Gastrocnemius medialis (tissue), 4 donors: ENCODE measurements at regions not wholly inside any gene's neighbourhood (a gene's known extent, or its start where the extent isn't known, plus 50 kb on each side); places are given as distances from the start of the nearest gene placed in this dataset.

Experiments
- ATAC-seq, 2 donors: fragments of 150-250 bp; one replicate each; pipeline ENCODE4 v1.9.1; 2016
- DNase-seq, 2 donors: peaks; one replicate each; pipeline ENCODE4 v3.0.0-alpha.2; 2019
- H3K27ac ChIP-seq, 4 donors: fragments of 200-600 bp; sonication (generic); 1 replicate in 1 of 4; 2 replicates in 3 of 4; pipeline ENCODE4 v1.5.1; 2016 to 2018; ENCODE audit warnings: mild to moderate bottlenecking in 2 of 4, moderate library complexity in 1 of 4
- H3K27me3 ChIP-seq, 3 donors: fragments of 200-600 bp; sonication (generic) in 2 of 3; 1 replicate in 1 of 3; 2 replicates in 2 of 3; pipeline versions ENCODE4 v1.5.1 to v1.6.0; 2016 to 2019; ENCODE audit warnings: mild to moderate bottlenecking in 1 of 3, moderate library complexity in 1 of 3
- H3K36me3 ChIP-seq, 2 donors: fragments of 200-600 bp; sonication (generic) in 1 of 2; one replicate each; pipeline ENCODE4 v1.5.1; 2017 to 2018
- H3K4me1 ChIP-seq, 2 donors: fragments of 200-600 bp; sonication (generic) in 1 of 2; one replicate each; pipeline ENCODE4 v1.5.1; 2016 to 2017; ENCODE audit warnings: mild to moderate bottlenecking in 2 of 2
- H3K4me3 ChIP-seq, 4 donors: fragments of 200-600 bp; sonication (generic) in 3 of 4; 1 replicate in 1 of 4; 2 replicates in 3 of 4; pipeline ENCODE4 v1.5.1; 2016 to 2019; ENCODE audit warnings: mild to moderate bottlenecking in 2 of 4
- H3K9me3 ChIP-seq, 3 donors: fragments of 200-600 bp; sonication (generic) in 2 of 3; 1 replicate in 1 of 3; 2 replicates in 2 of 3; pipeline ENCODE4 v1.5.1; 2016 to 2019
- CTCF ChIP-seq, 5 experiments: fragments of 450-650 bp in 3 of 5; fragments of 200-600 bp in 2 of 5; sonication (generic) in 2 of 5; IDR thresholded peaks in 4 of 5; conservative IDR thresholded peaks in 1 of 5; 1 replicate in 4 of 5; 2 replicates in 1 of 5; pipeline ENCODE4 v1.5.1; 2016 to 2019; ENCODE audit warnings: antibody characterized with exemption in 5 of 5, mild to moderate bottlenecking in 3 of 5, moderate library complexity in 3 of 5
- POLR2A ChIP-seq, 2 donors: fragments of 450-650 bp; IDR thresholded peaks; one replicate each; pipeline ENCODE4 v1.6.1; 2017; ENCODE audit warnings: antibody characterized with exemption in 2 of 2, mild to moderate bottlenecking in 2 of 2, moderate library complexity in 2 of 2
- in situ Hi-C, 4 donors: fragments of 200-750 bp; cut with MboI; loops; one replicate each; pipeline versions ENCODE4 v1.15.0 to v1.8.0; 2017; ENCODE audit warnings: low sequenced_read_pairs in 4 of 4
- intact Hi-C: fragments of 100-400 bp; cut with DNase I; formaldehyde crosslinking; loops from one replicate; pipeline ENCODE4 v1.15.1; 2023; ENCODE audit warnings: low total_unique reads

- intact Hi-C loops = no loop called here
- Histone ChIP-seq H3K36me3 (no peaks in the 10 kb centered on the region), H3K9me3 (no peaks in the 10 kb centered on the region), H3K27me3 (no peaks in the 10 kb centered on the region), H3K4me1 (no peaks in the 10 kb centered on the region), H3K27ac (no peak overlapping the region), H3K4me3 (no peak overlapping the region)
- DNase-seq (no peak), ATAC-seq (no peak)
- TF ChIP-seq CTCF (IDR thresholded peaks at IDR 0.05 in 4 of 5, conservative IDR thresholded peaks at IDR 0.05 in 1 of 5) = no peak
- TF ChIP-seq POLR2A (IDR thresholded peaks at IDR 0.05) = no peak
- in situ Hi-C loops = no loop called here
Observed at GRCh38 chr4:27115221-27115620, 254.6 kb downstream of the STIM2 start.

- Histone ChIP-seq H3K27me3 (no peaks in the 10 kb centered on the region), H3K36me3 (no peaks in the 10 kb centered on the region), H3K27ac (no peak overlapping the region), H3K4me1 (no peaks in the 10 kb centered on the region), H3K9me3 (no peaks in the 10 kb centered on the region), H3K4me3 (no peak overlapping the region)
- no peak for TF ChIP-seq CTCF (IDR thresholded peaks at IDR 0.05 in 4 of 5, conservative IDR thresholded peaks at IDR 0.05 in 1 of 5)
- no peak for TF ChIP-seq POLR2A (IDR thresholded peaks at IDR 0.05)
- intact Hi-C loops = no loop called here
- no peak for DNase-seq
- ATAC-seq = no peak
- in situ Hi-C loops = no loop called here
Observed at GRCh38 chr4:27117453-27117852, 256.8 kb downstream of the STIM2 start.

GRCh38 chr4:27119239-27119638 lies 258.6 kb downstream of the STIM2 start:
- H3K27ac ChIP-seq = no peak overlapping the region
- intact Hi-C loops = no loop called here
- in situ Hi-C loops = no loop called here
- no peaks in the 10 kb centered on the region for H3K27me3 ChIP-seq
- H3K4me3 ChIP-seq = no peak overlapping the region
- no peaks in the 10 kb centered on the region for H3K9me3 ChIP-seq
- no peaks in the 10 kb centered on the region for H3K36me3 ChIP-seq
- DNase-seq (no peak), ATAC-seq (no peak)
- TF ChIP-seq POLR2A (IDR thresholded peaks at IDR 0.05) (no peak), CTCF (IDR thresholded peaks at IDR 0.05 in 4 of 5, conservative IDR thresholded peaks at IDR 0.05 in 1 of 5) (no peak)
- no peaks in the 10 kb centered on the region for H3K4me1 ChIP-seq

- in situ Hi-C loops = no loop called here
- Histone ChIP-seq H3K36me3 (no peaks in the 10 kb centered on the region), H3K27me3 (no peaks in the 10 kb centered on the region), H3K9me3 (no peaks in the 10 kb centered on the region), H3K4me3 (no peak overlapping the region), H3K4me1 (no peaks in the 10 kb centered on the region), H3K27ac (no peak overlapping the region)
- TF ChIP-seq CTCF (IDR thresholded peaks at IDR 0.05 in 4 of 5, conservative IDR thresholded peaks at IDR 0.05 in 1 of 5) = no peak
- no peak for TF ChIP-seq POLR2A (IDR thresholded peaks at IDR 0.05)
- intact Hi-C loops = no loop called here
- ATAC-seq (no peak), DNase-seq (no peak)
Observed at GRCh38 chr4:27121830-27122229, 261.2 kb downstream of the STIM2 start.

GRCh38 chr4:27123123-27123768 lies 262.6 kb downstream of the STIM2 start:
- ATAC-seq (no peak), DNase-seq (no peak)
- Histone ChIP-seq H3K36me3 (no peaks in the 10 kb centered on the region), H3K4me1 (no peaks in the 10 kb centered on the region), H3K4me3 (no peak overlapping the region), H3K9me3 (no peaks in the 10 kb centered on the region), H3K27me3 (no peaks in the 10 kb centered on the region), H3K27ac (no peak overlapping the region)
- intact Hi-C loops (no loop called here), in situ Hi-C loops (no loop called here)
- TF ChIP-seq CTCF (IDR thresholded peaks at IDR 0.05 in 4 of 5, conservative IDR thresholded peaks at IDR 0.05 in 1 of 5) = no peak
- TF ChIP-seq POLR2A (IDR thresholded peaks at IDR 0.05) = no peak
